Stimulated activated CD4-positive, alpha-beta T cell treated with anti-CD3 and anti-CD28 coated beads, Interleukin-4, amount 100 ng/mL, for 1 hour (primary cell): ENCODE measurements at regions not wholly inside any gene's neighbourhood (a gene's known extent, or its start where the extent isn't known, plus 50 kb on each side); places are given as distances from the start of the nearest gene placed in this dataset.
"Not testable (repeated sequence)": the region's sequence is repeated elsewhere in the genome, so short reads cannot be mapped to it uniquely, and the experiment has no call there.

Experiments
- DNase-seq: peaks from one replicate; pipeline ENCODE4 v3.0.0-alpha.2; 2020

DNA sequence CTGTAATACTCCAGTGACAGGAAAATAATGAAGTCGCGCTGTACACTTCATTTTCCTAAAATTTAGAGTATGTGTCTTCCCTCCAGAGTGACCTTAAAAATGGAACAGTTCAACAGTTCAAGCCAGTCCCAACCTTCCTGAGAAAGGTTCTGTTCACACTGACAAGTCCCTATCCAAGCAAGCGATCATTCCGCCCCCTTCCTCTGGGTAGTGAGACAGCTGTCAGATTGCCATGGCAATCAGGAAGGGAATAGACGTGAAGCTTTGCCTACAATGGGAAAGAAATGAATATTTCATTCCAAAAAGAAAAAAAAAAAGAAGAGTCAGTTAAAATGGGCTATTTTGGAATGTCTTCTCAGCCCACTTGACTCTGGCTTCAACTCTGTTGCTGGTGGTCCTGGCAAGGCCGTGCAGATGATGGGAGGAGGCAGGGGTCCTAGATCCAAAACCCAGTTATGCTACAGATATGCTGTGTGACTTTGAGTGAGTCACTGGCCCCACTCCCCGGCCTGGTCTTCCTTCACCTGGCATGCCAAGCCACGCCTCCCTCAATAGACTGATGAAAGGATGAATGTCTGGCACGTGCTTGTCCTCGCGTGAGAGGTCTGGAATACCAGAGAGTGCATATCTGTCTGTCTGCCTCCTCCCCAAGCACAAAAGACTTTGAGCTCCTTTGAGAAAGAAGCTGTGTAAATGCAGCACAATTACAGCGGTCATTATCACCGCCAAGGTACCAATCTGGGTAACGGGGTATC is 165.8 kb upstream of the WWC1 start:
- DNase-seq, result no peak

GRCh38 chr5:168126606-168127005 is 164.8 kb upstream of the WWC1 start:
- DNase-seq, result no peak

GRCh38 chr5:168128111-168128510 is 163.3 kb upstream of the WWC1 start:
- no peak for DNase-seq

- no peak for DNase-seq
Observed at GRCh38 chr5:168128557-168128956, 162.9 kb upstream of the WWC1 start.

DNA sequence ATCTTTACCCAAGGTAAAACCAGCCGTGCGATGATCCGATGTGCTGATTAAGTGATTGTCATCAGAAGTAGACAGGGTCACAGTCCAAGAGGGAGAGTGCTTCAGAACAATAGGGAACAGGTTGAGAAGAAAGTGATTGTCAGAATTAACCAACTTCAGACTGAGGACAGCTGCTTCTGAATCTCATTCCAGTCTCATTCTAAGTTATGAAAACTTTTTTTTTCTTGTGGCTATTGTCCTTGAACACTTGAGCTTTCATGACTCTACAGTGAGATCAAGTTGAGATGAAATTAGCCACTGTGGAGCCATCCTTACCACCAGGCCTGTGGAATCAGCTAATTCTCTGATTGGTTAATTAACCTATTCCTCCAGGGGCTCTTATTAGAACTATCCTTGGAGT is 159.9 kb upstream of the WWC1 start:
- no peak for DNase-seq

DNA sequence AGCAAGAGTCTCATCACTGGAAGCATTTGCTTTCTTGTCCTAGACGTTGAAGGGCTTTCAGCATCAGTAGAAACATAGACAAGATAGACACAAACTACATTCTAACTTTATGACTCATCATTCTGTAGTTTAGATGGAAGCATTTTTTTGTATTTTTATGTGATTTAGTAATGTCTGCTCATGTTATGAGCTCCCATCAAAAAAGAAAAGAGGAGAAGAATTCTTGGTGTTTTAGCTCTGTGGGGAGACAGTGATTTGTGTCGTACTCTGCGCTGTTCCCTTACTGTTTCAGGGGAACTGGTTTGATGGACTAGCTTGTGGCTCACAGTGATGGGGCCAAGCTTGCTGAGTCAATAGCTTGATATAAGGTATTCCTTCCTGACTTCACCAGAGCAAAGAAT is 159.2 kb upstream of the WWC1 start:
- DNase-seq, result no peak

- no peak for DNase-seq
Observed at GRCh38 chr5:168135897-168136296, 155.5 kb upstream of the WWC1 start.

- DNase-seq, result no peak
Observed at GRCh38 chr5:168136340-168136739, 155.1 kb upstream of the WWC1 start.

DNA sequence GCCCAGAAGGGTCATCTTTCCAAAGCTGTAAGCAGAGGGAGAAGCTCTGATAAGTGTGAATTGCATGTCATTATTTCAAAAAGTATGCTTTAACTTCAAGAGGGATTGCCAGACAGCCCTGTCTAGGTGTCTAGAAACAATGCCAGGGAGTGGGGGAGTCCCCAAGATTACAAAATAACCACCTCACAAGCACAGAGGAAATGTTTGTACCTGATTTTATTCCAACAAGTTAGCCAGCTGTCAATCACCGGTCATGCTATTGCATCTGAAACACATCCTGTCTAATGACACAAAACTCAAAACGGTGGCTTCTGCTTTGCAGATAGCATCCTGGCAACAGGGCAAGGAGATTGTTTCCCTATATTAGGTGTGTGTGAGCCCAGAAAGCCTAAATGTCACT is 154.2 kb upstream of the WWC1 start:
- no peak for DNase-seq

GRCh38 chr5:168140241-168140640 is 151.2 kb upstream of the WWC1 start:
- DNase-seq, result no peak

- no peak for DNase-seq
Observed at GRCh38 chr5:168142402-168142801, 149.0 kb upstream of the WWC1 start.

DNA sequence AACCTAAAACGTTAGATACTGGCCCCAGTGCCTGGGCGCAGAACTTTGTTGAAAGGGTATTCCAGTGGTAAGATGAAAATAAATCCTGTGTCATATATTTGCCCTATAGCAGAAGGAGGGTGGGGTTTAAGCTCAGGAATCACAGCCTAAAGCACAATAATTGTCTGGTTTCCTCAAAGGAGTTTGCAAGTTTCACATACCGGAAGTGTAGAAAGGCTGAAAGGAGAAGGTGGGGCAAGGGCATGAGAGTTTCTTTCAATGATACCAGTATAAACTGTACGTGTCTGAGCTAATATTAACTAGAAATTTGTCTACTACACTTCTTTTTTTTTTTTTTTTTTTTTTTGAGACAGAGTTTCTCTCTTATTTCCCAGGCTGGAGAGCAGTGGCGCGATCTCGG is 147.9 kb upstream of the WWC1 start:
- not testable (repeated sequence) for DNase-seq

GRCh38 chr5:168147106-168147505 is 144.3 kb upstream of the WWC1 start:
- no peak for DNase-seq

GRCh38 chr5:168147568-168148360 is 143.7 kb upstream of the WWC1 start:
- DNase-seq, result no peak

DNA sequence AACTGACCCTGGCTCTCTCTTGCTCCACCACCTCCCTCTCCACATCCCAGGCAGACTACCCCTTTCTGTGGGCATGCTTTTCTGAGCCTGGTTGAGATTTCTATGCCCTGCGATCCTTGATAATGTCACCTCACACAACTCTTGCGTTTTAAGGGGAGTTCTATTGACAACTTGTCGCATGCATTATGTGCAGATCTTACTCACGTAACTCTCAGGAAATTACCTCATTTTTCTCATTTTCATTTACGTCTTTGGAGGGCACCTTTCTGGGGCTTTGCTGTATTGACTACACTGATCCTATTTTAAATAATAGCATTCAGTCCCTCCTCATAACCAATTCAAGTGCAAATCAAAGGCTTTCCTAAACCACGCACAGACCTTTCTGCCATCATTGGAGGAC is 140.4 kb upstream of the WWC1 start:
- no peak for DNase-seq

DNA sequence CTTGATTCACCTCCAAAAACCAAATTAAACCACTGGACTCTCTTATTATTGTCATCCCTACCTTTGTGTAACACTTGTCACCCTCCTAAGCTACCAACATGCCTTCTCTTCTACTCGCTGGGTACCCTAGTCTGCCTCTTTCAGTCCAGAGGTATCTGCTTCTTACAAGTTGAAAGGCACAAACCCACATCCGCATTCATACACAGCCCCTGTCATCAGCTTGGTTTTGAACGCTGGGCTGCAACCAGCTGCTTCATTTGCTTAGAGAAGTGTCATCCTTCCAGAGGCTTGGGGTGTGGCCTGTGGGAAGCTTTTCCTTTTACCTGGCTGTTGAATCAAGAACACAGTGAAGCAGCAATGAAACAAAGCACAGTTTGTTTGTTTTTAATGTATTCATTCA is 138.8 kb upstream of the WWC1 start:
- DNase-seq, result no peak

- no peak for DNase-seq
Observed at GRCh38 chr5:168153263-168153875, 138.1 kb upstream of the WWC1 start.

GRCh38 chr5:168153876-168154270 is 137.6 kb upstream of the WWC1 start:
- DNase-seq, result no peak

GRCh38 chr5:168155585-168155984 is 135.9 kb upstream of the WWC1 start:
- no peak for DNase-seq

GRCh38 chr5:168156170-168156569 is 135.3 kb upstream of the WWC1 start:
- no peak for DNase-seq

- DNase-seq, result no peak
Observed at GRCh38 chr5:168157141-168157540, 134.3 kb upstream of the WWC1 start.

DNA sequence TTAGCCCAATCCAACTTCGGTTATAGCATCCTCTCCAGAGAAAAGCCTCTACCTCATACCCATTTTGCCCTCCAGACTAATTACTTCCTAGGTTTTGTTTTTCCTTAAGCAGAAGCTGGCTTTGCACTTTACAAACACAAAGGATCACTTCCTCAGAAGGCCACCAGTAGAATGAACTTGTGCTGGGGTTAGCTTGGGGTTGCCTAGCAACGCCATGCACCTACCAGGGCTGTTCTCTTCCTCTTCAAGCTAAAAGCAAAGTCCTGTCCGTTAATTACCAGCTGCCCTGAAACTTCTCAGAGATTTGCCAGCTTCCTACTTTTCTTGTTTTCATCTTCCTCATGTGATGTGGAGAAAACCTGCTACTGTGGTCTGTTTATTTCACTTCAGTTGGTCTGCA is 132.0 kb upstream of the WWC1 start:
- DNase-seq, result no peak

- DNase-seq, result no peak
Observed at GRCh38 chr5:168162464-168162863, 129.0 kb upstream of the WWC1 start.

DNA sequence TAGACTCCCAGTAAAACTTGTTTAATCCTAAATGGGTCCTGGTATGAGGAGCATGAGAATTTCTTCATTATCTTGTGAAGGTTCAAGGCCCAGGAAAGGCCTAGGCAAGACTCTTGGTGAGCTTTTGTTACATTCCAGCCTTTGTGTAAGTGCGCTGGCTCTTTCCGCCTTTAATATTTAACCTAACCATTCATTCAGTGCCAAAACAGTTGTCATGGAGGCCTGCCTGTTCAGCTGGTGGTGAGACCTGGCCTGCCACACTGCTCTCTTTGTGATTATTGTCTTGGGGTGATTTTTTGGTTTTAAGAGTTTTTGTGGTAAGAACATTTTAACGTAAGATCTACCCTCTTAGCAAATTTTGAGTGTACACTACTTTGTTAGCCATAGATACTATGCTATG is 127.5 kb upstream of the WWC1 start:
- no peak for DNase-seq
